ENCODE measurements at regions not wholly inside any gene's neighbourhood (a gene's known extent, or its start where the extent isn't known, plus 50 kb on each side); places are given as distances from the start of the nearest gene placed in this dataset.

GRCh38 chr12:41709012-41709411 is 435.7 kb downstream of the GXYLT1 start:
- TF ChIP-seq, protein P1, sequence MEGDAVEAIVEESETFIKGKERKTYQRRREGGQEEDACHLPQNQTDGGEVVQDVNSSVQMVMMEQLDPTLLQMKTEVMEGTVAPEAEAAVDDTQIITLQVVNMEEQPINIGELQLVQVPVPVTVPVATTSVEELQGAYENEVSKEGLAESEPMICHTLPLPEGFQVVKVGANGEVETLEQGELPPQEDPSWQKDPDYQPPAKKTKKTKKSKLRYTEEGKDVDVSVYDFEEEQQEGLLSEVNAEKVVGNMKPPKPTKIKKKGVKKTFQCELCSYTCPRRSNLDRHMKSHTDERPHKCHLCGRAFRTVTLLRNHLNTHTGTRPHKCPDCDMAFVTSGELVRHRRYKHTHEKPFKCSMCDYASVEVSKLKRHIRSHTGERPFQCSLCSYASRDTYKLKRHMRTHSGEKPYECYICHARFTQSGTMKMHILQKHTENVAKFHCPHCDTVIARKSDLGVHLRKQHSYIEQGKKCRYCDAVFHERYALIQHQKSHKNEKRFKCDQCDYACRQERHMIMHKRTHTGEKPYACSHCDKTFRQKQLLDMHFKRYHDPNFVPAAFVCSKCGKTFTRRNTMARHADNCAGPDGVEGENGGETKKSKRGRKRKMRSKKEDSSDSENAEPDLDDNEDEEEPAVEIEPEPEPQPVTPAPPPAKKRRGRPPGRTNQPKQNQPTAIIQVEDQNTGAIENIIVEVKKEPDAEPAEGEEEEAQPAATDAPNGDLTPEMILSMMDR (conservative IDR thresholded peaks at IDR 0.05; ENCODE audit: low read length): no peak
- no peak for TF ChIP-seq EZH2phosphoT487 (IDR thresholded peaks at IDR 0.05; ENCODE audit: borderline replicate concordance)

Data from Loucy (cell line).